A673 (cell line): ENCODE measurements at regions not wholly inside any gene's neighbourhood (a gene's known extent, or its start where the extent isn't known, plus 50 kb on each side); places are given as distances from the start of the nearest gene placed in this dataset.

Experiments used
- BruUV-seq: library from RNA; stranded (reverse); fragments of 400-500 nt; replicated peaks from 2 replicates; lab custom pipeline; 2021; lab: Mats Ljungman, UMichigan
- CTCF ChIA-PET: fragments of 300-600 bp; sonication (Branson Sonifier 250); formaldehyde crosslinking; loops from one replicate; lab custom pipeline; 2022; ENCODE audit warnings: antibody characterized with exemption; lab: Charles Lee
- POLR2A ChIA-PET: fragments of 300-600 bp; sonication (Branson Sonifier 250); formaldehyde crosslinking; loops from one replicate; lab custom pipeline; 2022; ENCODE audit warnings: antibody characterized with exemption; ENCODE audit not compliant: low non-redundant PET; lab: Charles Lee
- DNase-seq: peaks from one replicate; pipeline ENCODE4 v3.0.0-alpha.2; 2015; ENCODE audit warnings: low spot score
- H3K27ac ChIP-seq: fragments of 200-600 bp; sonication (generic); 2 replicates; pipeline ENCODE4 v1.5.1; 2016; ENCODE audit warnings: mixed run types, low read depth, mild to moderate bottlenecking, mixed read lengths, antibody characterized with exemption, low read length; ENCODE audit not compliant: poor library complexity, severe bottlenecking
- H3K27me3 ChIP-seq: fragments of 200-600 bp; sonication (generic); replicated peaks from 2 replicates; pipeline ENCODE4 v1.6.1; 2017; ENCODE audit warnings: mixed run types, low read depth, mild to moderate bottlenecking, mixed read lengths, antibody characterized with exemption, low read length; ENCODE audit not compliant: insufficient read depth, poor library complexity
- H3K36me3 ChIP-seq: fragments of 200-600 bp; sonication (generic); 2 replicates; pipeline ENCODE4 v1.6.1; 2016; ENCODE audit warnings: mixed run types, mild to moderate bottlenecking, mixed read lengths, antibody characterized with exemption, low read length; ENCODE audit not compliant: insufficient read depth, poor library complexity, severe bottlenecking
- H3K4me1 ChIP-seq: fragments of 200-600 bp; sonication (generic); 2 replicates; pipeline ENCODE4 v1.6.1; 2017; ENCODE audit warnings: mixed run types, mild to moderate bottlenecking, mixed read lengths, antibody characterized with exemption, low read length; ENCODE audit not compliant: insufficient read depth, poor library complexity, severe bottlenecking
- H3K4me3 ChIP-seq: fragments of 200-600 bp; sonication (generic); 2 replicates; pipeline ENCODE4 v1.5.1; 2016; ENCODE audit warnings: low read depth, mixed run types, mild to moderate bottlenecking, mixed read lengths, low read length; ENCODE audit not compliant: poor library complexity, severe bottlenecking
- H3K9me3 ChIP-seq: fragments of 200-600 bp; sonication (generic); 2 replicates; pipeline ENCODE4 v1.6.1; 2016; ENCODE audit warnings: mixed run types, low read depth, mild to moderate bottlenecking, mixed read lengths, antibody characterized with exemption, low read length; ENCODE audit not compliant: poor library complexity, severe bottlenecking
- EZH2 ChIP-seq: fragments of 200-600 bp; sonication (generic); IDR thresholded peaks from 2 replicates; pipeline ENCODE4 v1.6.1; 2017; ENCODE audit warnings: borderline replicate concordance, low read depth, mild to moderate bottlenecking, mixed read lengths, antibody characterized with exemption, low read length; ENCODE audit not compliant: poor library complexity, severe bottlenecking
- intact Hi-C: fragments of 100-400 bp; cut with micrococcal nuclease; formaldehyde crosslinking; loops from one replicate; pipeline ENCODE4 v1.10.0; 2022; ENCODE audit not compliant: unreplicated experiment
- TF ChIP-seq, protein P1 (sequence below): fragments of 300-800, 200-600 bp; sonication (generic); conservative IDR thresholded peaks from 2 replicates; pipeline ENCODE4 v1.5.1; 2017; ENCODE audit warnings: low read depth, mild to moderate bottlenecking, antibody characterized with exemption, low read length, moderate library complexity, mixed read lengths

DNA sequence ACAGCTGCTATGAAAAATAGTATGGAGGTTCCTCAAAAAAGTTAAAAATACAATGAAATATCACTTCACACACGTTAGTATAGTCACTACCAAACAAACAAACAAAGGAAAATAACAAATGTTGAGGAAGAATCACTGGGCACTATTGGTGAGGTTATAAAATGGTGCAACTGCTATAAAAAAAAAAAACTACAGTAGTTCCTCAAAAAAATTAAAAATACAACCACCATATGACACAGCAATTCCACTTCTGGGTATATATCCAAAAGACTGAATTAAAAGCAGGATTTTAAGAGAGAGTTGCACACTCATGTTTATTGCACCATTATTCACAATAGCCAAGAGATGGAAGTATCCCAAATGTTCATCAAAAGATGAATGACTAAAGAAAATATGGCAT lies 80.9 kb upstream of the POU3F3 start:
- Histone ChIP-seq H3K27me3 (no peaks in the 10 kb centered on the region), H3K4me3 (no peak overlapping the region), H3K27ac (no peak overlapping the region), H3K36me3 (no peaks in the 10 kb centered on the region), H3K4me1 (no peaks in the 10 kb centered on the region), H3K9me3 (no peaks in the 10 kb centered on the region)
- DNase-seq: no peak
- CTCF ChIA-PET: no interaction called here
- intact Hi-C loops: no loop called here
- POLR2A ChIA-PET: no interaction called here
- no TSS peak for BruUV-seq
- TF ChIP-seq, protein P1, sequence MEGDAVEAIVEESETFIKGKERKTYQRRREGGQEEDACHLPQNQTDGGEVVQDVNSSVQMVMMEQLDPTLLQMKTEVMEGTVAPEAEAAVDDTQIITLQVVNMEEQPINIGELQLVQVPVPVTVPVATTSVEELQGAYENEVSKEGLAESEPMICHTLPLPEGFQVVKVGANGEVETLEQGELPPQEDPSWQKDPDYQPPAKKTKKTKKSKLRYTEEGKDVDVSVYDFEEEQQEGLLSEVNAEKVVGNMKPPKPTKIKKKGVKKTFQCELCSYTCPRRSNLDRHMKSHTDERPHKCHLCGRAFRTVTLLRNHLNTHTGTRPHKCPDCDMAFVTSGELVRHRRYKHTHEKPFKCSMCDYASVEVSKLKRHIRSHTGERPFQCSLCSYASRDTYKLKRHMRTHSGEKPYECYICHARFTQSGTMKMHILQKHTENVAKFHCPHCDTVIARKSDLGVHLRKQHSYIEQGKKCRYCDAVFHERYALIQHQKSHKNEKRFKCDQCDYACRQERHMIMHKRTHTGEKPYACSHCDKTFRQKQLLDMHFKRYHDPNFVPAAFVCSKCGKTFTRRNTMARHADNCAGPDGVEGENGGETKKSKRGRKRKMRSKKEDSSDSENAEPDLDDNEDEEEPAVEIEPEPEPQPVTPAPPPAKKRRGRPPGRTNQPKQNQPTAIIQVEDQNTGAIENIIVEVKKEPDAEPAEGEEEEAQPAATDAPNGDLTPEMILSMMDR: no peak
- TF ChIP-seq EZH2: no peak

- TF ChIP-seq, protein P1: no peak
- TF ChIP-seq EZH2: no peak
- intact Hi-C loops: no loop called here
- H3K27me3 ChIP-seq: no peaks in the 10 kb centered on the region
- CTCF ChIA-PET: no interaction called here
- BruUV-seq: no TSS peak
- H3K27ac ChIP-seq: no peak overlapping the region
- H3K36me3 ChIP-seq: no peaks in the 10 kb centered on the region
- H3K4me1 ChIP-seq: no peaks in the 10 kb centered on the region
- no peak overlapping the region for H3K4me3 ChIP-seq
- H3K9me3 ChIP-seq: no peaks in the 10 kb centered on the region
- DNase-seq: no peak
- POLR2A ChIA-PET: no interaction called here
These were observed 79.3 kb upstream of the POU3F3 start for GRCh38 chr2:104774631-104775030.

DNA sequence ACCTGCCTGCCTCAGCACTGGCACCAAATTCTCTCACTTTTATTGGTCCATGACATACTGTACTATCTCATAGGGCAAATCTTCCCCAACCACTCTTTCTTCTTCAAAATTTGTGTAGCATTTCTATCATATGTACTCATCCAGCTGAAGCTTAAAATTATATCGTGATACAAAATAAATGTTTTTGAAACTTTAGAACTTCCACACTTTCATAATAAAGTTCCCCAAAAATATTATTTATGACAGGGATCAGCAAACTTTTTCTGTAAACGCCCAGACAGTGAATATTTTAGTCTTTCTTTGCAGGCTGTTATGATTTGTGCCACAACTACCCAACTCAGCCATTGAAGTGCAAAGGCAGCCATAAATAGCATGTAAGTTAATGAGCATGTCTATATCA lies 76.2 kb upstream of the POU3F3 start:
- BruUV-seq: no TSS peak
- no peaks in the 10 kb centered on the region for H3K4me1 ChIP-seq
- CTCF ChIA-PET: no interaction called here

More for the DNA sequence above, 76.2 kb upstream of the POU3F3 start:
- H3K27ac ChIP-seq: no peak overlapping the region
- H3K9me3 ChIP-seq: no peaks in the 10 kb centered on the region
- H3K36me3 ChIP-seq: no peaks in the 10 kb centered on the region
- POLR2A ChIA-PET: no interaction called here
- no peak overlapping the region for H3K4me3 ChIP-seq
- TF ChIP-seq, protein P1: no peak
- no peak for TF ChIP-seq EZH2
- DNase-seq: no peak
- intact Hi-C loops: no loop called here
- no peaks in the 10 kb centered on the region for H3K27me3 ChIP-seq
